Vagina (tissue), 2 donors: ENCODE measurements at regions not wholly inside any gene's neighbourhood (a gene's known extent, or its start where the extent isn't known, plus 50 kb on each side); places are given as distances from the start of the nearest gene placed in this dataset.

Experiments
- DNase-seq, 2 donors: peaks; one replicate each; pipeline ENCODE4 v3.0.0-alpha.2; 2017; ENCODE audit errors: extremely low spot score in 2 of 2
- H3K27ac ChIP-seq: fragments of 200-600 bp; sonication (generic); one replicate; pipeline ENCODE4 v1.5.1; 2019
- H3K27me3 ChIP-seq: fragments of 200-600 bp; sonication (generic); one replicate; pipeline ENCODE4 v1.5.1; 2019
- H3K36me3 ChIP-seq, 2 donors: fragments of 200-600 bp; sonication (generic); one replicate each; pipeline ENCODE4 v1.5.1; 2017 to 2019
- H3K4me1 ChIP-seq: fragments of 200-600 bp; sonication (generic); one replicate; pipeline ENCODE4 v1.5.1; 2019
- H3K4me3 ChIP-seq, 2 donors: fragments of 200-600 bp; sonication (generic); 1 replicate in 1 of 2; 2 replicates in 1 of 2; pipeline ENCODE4 v1.5.1; 2016 to 2019
- H3K9me3 ChIP-seq: fragments of 200-600 bp; sonication (generic); one replicate; pipeline ENCODE4 v1.5.1; 2019
- POLR2A ChIP-seq, 2 donors: fragments of 450-650 bp; IDR thresholded peaks; one replicate each; pipeline ENCODE4 v1.6.1; 2017; ENCODE audit warnings: antibody characterized with exemption in 2 of 2, mild to moderate bottlenecking in 2 of 2, moderate library complexity in 2 of 2
- POLR2AphosphoS5 ChIP-seq, 2 donors: sonication (generic); formaldehyde crosslinking; IDR thresholded peaks; one replicate each; pipeline ENCODE4 v1.9.0; 2017; ENCODE audit warnings: antibody characterized with exemption in 2 of 2, mild to moderate bottlenecking in 2 of 2, low read depth in 1 of 2; ENCODE audit not compliant: insufficient read depth in 1 of 2
- intact Hi-C: fragments of 100-400 bp; cut with DNase I; formaldehyde crosslinking; loops from one replicate; pipeline ENCODE4 v1.15.1; 2023
- TF ChIP-seq, protein P1 (sequence below), 3 experiments: fragments of 450-650 bp in 2 of 3; fragments of 200-600 bp in 1 of 3; sonication (generic) in 1 of 3; IDR thresholded peaks; one replicate each; pipeline ENCODE4 v1.5.1; 2017 to 2019; ENCODE audit warnings: antibody characterized with exemption in 3 of 3, mild to moderate bottlenecking in 2 of 3, moderate library complexity in 2 of 3

DNA sequence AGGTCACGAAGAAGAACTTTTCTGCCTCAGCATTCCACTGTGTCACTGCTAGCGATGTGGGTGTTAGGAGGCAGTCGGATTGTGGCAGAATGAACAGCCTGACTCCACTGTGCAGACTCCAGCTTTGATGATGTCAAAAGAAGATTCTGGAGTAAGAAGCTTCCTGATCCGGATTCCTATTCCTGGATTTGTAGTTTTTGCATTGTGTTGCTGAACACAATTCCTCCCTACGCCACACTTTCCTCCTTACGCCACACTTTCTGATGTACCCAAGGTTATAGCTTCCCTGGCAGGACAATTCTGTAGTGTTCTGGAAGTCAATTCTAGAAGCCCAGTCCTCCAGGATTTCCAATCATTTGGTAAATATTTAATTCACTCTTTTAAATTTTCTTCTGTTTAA lies 665.2 kb upstream of the ADGRL2 start:
- no peaks in the 10 kb centered on the region for H3K9me3 ChIP-seq
- H3K4me1 ChIP-seq: no peaks in the 10 kb centered on the region
- no peak for DNase-seq
- TF ChIP-seq POLR2A (IDR thresholded peaks at IDR 0.05): no peak
- H3K27me3 ChIP-seq: no peaks in the 10 kb centered on the region
- no peak overlapping the region for H3K27ac ChIP-seq
- intact Hi-C loops: no loop called here
- no peak overlapping the region for H3K4me3 ChIP-seq
- no peaks in the 10 kb centered on the region for H3K36me3 ChIP-seq

DNA sequence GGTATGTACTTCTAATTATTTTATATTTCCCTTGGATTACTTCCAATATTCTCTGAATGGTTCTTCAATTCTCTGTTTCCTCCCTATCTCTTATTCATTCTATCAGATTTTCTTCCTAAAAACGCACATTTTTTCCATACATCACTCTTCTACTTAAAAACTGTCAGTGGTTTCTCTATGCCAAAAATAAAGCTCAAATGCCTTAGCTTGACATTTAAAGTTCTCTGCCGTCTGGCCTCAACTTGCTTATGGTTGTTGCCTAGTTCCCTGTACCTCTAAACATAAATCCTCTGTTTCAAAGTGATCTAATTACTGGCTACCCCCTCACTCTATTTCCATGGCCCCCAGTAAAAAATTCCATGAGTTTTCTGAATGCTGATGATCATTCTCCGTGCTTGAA lies 671.0 kb upstream of the ADGRL2 start:
- no peak for DNase-seq
- no peak overlapping the region for H3K27ac ChIP-seq

DNA sequence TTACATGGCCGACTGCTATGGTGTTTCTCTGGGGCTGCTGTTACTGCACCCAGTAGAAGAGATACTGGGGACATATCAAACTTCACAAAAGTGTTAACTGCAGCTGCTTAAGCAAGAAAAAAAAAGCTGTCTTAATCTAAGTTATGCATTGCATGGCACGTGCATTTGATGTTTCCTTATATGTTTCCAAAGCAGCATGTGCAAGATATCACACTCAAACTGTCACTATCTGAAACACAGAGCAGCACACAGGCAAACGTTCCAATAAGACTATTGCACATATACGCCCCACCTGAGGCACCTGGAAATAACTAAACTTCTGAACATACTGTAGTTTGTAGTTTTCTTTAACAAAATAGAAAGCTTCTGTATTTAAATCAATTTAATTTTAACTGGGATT lies 671.4 kb upstream of the ADGRL2 start:
- TF ChIP-seq POLR2A (IDR thresholded peaks at IDR 0.05) (no peak), POLR2AphosphoS5 (IDR thresholded peaks at IDR 0.05; ENCODE audit: insufficient read depth in 1 of 2, low read depth in 1 of 2) (no peak)
- TF ChIP-seq, protein P1, sequence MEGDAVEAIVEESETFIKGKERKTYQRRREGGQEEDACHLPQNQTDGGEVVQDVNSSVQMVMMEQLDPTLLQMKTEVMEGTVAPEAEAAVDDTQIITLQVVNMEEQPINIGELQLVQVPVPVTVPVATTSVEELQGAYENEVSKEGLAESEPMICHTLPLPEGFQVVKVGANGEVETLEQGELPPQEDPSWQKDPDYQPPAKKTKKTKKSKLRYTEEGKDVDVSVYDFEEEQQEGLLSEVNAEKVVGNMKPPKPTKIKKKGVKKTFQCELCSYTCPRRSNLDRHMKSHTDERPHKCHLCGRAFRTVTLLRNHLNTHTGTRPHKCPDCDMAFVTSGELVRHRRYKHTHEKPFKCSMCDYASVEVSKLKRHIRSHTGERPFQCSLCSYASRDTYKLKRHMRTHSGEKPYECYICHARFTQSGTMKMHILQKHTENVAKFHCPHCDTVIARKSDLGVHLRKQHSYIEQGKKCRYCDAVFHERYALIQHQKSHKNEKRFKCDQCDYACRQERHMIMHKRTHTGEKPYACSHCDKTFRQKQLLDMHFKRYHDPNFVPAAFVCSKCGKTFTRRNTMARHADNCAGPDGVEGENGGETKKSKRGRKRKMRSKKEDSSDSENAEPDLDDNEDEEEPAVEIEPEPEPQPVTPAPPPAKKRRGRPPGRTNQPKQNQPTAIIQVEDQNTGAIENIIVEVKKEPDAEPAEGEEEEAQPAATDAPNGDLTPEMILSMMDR (IDR thresholded peaks at IDR 0.05): no peak
- Histone ChIP-seq H3K36me3 (no peaks in the 10 kb centered on the region), H3K27me3 (no peaks in the 10 kb centered on the region), H3K4me1 (no peaks in the 10 kb centered on the region), H3K9me3 (no peaks in the 10 kb centered on the region), H3K27ac (no peak overlapping the region), H3K4me3 (no peak overlapping the region)
- intact Hi-C loops: no loop called here
- no peak for DNase-seq

More for the DNA sequence above, 671.0 kb upstream of the ADGRL2 start:
- TF ChIP-seq, protein P1 (IDR thresholded peaks at IDR 0.05): no peak
- no peak for TF ChIP-seq POLR2AphosphoS5 (IDR thresholded peaks at IDR 0.05; ENCODE audit: insufficient read depth in 1 of 2, low read depth in 1 of 2)
- TF ChIP-seq POLR2A (IDR thresholded peaks at IDR 0.05): no peak
- intact Hi-C loops: no loop called here
- Histone ChIP-seq H3K36me3 (no peaks in the 10 kb centered on the region), H3K27me3 (no peaks in the 10 kb centered on the region), H3K4me1 (no peaks in the 10 kb centered on the region), H3K9me3 (no peaks in the 10 kb centered on the region), H3K4me3 (no peak overlapping the region)

DNA sequence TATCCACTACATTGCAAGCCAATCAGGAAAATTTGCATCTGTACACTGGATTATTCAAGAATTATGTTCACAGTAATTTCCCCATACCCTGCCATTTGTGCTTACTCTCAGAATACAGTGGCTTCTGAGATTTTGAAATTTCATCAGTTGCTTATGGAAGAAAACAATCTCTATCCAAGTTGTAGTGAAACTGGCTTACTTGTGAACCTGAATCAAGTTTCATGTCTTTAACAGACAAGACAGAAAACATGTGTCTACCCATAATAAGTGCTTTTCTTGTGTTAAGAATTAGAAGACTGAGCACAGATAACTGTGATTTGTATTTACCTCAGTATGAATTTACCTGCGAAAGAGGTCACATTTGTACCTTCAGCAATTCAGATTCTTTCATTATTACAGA lies 672.7 kb upstream of the ADGRL2 start:
- intact Hi-C loops: no loop called here
- no peak overlapping the region for H3K4me3 ChIP-seq

GRCh38 chr1:81126989-81127581 lies 673.6 kb upstream of the ADGRL2 start:
- Histone ChIP-seq H3K4me1 (no peaks in the 10 kb centered on the region), H3K36me3 (no peaks in the 10 kb centered on the region), H3K27ac (no peak overlapping the region), H3K4me3 (no peak overlapping the region), H3K27me3 (no peaks in the 10 kb centered on the region), H3K9me3 (no peaks in the 10 kb centered on the region)
- DNase-seq: no peak
- TF ChIP-seq, protein P1 (IDR thresholded peaks at IDR 0.05): no peak
- TF ChIP-seq POLR2A (IDR thresholded peaks at IDR 0.05): no peak
- intact Hi-C loops: no loop called here

More for the DNA sequence above, 672.7 kb upstream of the ADGRL2 start:
- no peak overlapping the region for H3K27ac ChIP-seq
- no peak for DNase-seq
- H3K36me3 ChIP-seq: no peaks in the 10 kb centered on the region
- H3K4me1 ChIP-seq: no peaks in the 10 kb centered on the region
- no peak for TF ChIP-seq POLR2A (IDR thresholded peaks at IDR 0.05)
- TF ChIP-seq, protein P1 (IDR thresholded peaks at IDR 0.05): no peak
- no peaks in the 10 kb centered on the region for H3K27me3 ChIP-seq
- H3K9me3 ChIP-seq: no peaks in the 10 kb centered on the region

DNA sequence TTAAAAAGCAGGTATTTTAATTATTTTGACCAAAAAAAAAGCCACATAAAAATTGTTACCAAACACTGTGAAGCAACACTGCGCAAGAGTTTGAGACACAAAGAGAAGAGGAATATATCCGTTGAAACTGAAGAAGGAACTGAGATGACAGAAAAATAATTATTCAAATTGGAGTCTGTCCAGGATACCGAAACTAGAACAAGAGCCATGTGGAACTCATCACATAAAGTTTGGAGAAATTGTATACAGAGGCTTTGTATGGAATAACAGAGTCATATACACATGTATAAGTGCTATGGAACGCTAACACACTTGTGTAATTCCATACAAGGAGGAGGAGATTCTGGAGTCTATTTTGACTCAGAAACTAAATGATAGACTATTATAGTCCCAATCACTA lies 675.1 kb upstream of the ADGRL2 start:
- TF ChIP-seq POLR2A (IDR thresholded peaks at IDR 0.05) (no peak), POLR2AphosphoS5 (IDR thresholded peaks at IDR 0.05; ENCODE audit: insufficient read depth in 1 of 2, low read depth in 1 of 2) (no peak)
- TF ChIP-seq, protein P1 (IDR thresholded peaks at IDR 0.05): no peak
- Histone ChIP-seq H3K36me3 (no peaks in the 10 kb centered on the region), H3K4me1 (no peaks in the 10 kb centered on the region), H3K4me3 (no peak overlapping the region), H3K27ac (no peak overlapping the region), H3K27me3 (no peaks in the 10 kb centered on the region), H3K9me3 (no peaks in the 10 kb centered on the region)
- DNase-seq: no peak
- intact Hi-C loops: no loop called here
